ENCODE measurements at regions not wholly inside any gene's neighbourhood (a gene's known extent, or its start where the extent isn't known, plus 50 kb on each side); places are given as distances from the start of the nearest gene placed in this dataset.

DNA sequence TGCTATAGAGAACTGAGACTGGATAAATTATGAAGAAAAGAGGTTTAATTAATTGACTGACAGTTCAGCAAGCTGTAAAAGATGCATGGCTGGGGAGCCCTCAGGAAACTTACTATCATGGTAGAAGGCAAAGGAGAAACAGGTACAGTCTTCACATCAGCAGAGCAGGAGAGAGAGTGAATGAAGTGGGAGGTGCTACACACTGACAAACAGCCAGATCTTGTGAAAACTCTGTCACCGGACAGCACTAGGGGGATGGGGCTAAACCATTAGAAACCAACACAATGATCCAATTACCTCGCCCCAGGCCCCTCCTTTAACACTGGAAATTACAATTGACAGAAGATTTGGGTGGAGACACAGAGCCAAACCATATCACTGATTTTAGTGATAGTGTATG lies 682.4 kb downstream of the SLC16A7 start:
- Mint-ChIP-seq H3K4me1 (ENCODE audit: low read depth, unreplicated experiment) (no peaks in the 10 kb centered on the region), H3K27me3 (ENCODE audit: unreplicated experiment) (no peaks in the 10 kb centered on the region), H3K36me3 (ENCODE audit: insufficient read depth, unreplicated experiment) (no peaks in the 10 kb centered on the region), H3K4me3 (ENCODE audit: low read depth, unreplicated experiment) (no peak overlapping the region), H3K27ac (ENCODE audit: unreplicated experiment) (no peak overlapping the region), H3K9me3 (ENCODE audit: low read depth, unreplicated experiment) (no peaks in the 10 kb centered on the region)
- CTCF ChIA-PET = no interaction called here
- BruUV-seq (replicated peaks) = no TSS peak
- intact Hi-C loops (cut with micrococcal nuclease; ENCODE audit: unreplicated experiment) = no loop called here
- no peak for DNase-seq
- TF ChIP-seq CTCF (IDR thresholded peaks at IDR 0.05; ENCODE audit: unreplicated experiment) = no peak

- no peak overlapping the region for H3K4me3 Mint-ChIP-seq (ENCODE audit: low read depth, unreplicated experiment)
- no peak for DNase-seq
- no peak for TF ChIP-seq CTCF (IDR thresholded peaks at IDR 0.05; ENCODE audit: unreplicated experiment)
- no peaks in the 10 kb centered on the region for H3K4me1 Mint-ChIP-seq (ENCODE audit: low read depth, unreplicated experiment)
- no peaks in the 10 kb centered on the region for H3K27me3 Mint-ChIP-seq (ENCODE audit: unreplicated experiment)
- CTCF ChIA-PET = interaction anchor here (1.0 kb wide), 1 partner anchor 35 kb away, joined by 3 read pairs; no protein-coding TSS in a partner anchor
- H3K27ac Mint-ChIP-seq (ENCODE audit: unreplicated experiment) = no peak overlapping the region
- intact Hi-C loops (cut with micrococcal nuclease; ENCODE audit: unreplicated experiment) = loop anchor here (1.0 kb wide), 1 partner anchor 48 kb away; no protein-coding TSS in a partner anchor
- H3K36me3 Mint-ChIP-seq (ENCODE audit: insufficient read depth, unreplicated experiment) = no peaks in the 10 kb centered on the region
- BruUV-seq (replicated peaks) = no TSS peak
- H3K9me3 Mint-ChIP-seq (ENCODE audit: low read depth, unreplicated experiment) = no peaks in the 10 kb centered on the region
These were observed 683.4 kb downstream of the SLC16A7 start for GRCh38 chr12:60279221-60279620.

DNA sequence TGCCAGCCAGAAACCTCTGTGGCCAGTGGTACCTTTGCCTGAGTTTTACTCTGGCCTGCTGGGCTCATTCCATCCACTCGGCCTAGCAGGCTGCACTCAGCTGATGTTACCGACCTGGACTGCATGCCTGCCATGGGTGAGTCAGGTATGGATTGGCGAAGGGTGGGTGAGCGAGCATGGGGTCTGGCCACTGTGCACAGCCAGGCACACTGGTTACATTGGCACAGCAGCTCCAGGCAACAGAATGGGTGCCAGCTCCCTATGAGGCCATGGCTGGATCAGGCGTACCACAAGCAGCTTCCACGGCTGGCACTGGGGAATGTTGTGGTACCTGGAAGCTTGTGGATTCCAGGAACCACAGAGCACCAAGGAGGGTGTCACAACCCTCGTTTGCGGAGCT lies 685.7 kb downstream of the SLC16A7 start:
- no peaks in the 10 kb centered on the region for H3K36me3 Mint-ChIP-seq (ENCODE audit: insufficient read depth, unreplicated experiment)
- no peaks in the 10 kb centered on the region for H3K27me3 Mint-ChIP-seq (ENCODE audit: unreplicated experiment)
- CTCF ChIA-PET = no interaction called here
- no peaks in the 10 kb centered on the region for H3K4me1 Mint-ChIP-seq (ENCODE audit: low read depth, unreplicated experiment)
- no peak for TF ChIP-seq CTCF (IDR thresholded peaks at IDR 0.05; ENCODE audit: unreplicated experiment)
- no peak overlapping the region for H3K27ac Mint-ChIP-seq (ENCODE audit: unreplicated experiment)
- no peak overlapping the region for H3K4me3 Mint-ChIP-seq (ENCODE audit: low read depth, unreplicated experiment)
- BruUV-seq (replicated peaks) = no TSS peak
- no peaks in the 10 kb centered on the region for H3K9me3 Mint-ChIP-seq (ENCODE audit: low read depth, unreplicated experiment)
- no peak for DNase-seq
- intact Hi-C loops (cut with micrococcal nuclease; ENCODE audit: unreplicated experiment) = no loop called here

DNA sequence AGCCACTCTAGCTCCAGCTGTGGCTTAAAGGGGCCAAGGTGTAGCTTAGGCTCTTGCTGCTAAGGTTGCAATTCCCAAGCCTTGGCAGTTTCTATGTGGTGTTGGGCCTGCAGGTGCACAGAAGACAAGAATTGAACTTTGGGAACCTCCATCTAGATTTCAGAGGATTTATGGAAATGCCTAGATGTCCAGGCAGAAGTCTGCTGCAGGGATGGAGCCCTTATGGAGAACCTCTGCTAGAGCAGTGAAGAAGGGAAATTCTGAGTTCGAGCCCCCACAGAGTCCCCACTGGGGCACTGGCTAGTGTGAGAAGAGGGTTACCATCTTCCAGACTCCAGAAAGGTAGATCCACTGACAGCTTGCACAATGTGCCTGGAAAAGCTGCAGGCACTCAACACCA lies 694.7 kb downstream of the SLC16A7 start:
- TF ChIP-seq CTCF (IDR thresholded peaks at IDR 0.05; ENCODE audit: unreplicated experiment) = no peak
- no peak overlapping the region for H3K27ac Mint-ChIP-seq (ENCODE audit: unreplicated experiment)
- no peaks in the 10 kb centered on the region for H3K4me1 Mint-ChIP-seq (ENCODE audit: low read depth, unreplicated experiment)
- BruUV-seq (replicated peaks) = no TSS peak
- H3K4me3 Mint-ChIP-seq (ENCODE audit: low read depth, unreplicated experiment) = no peak overlapping the region
- intact Hi-C loops (cut with micrococcal nuclease; ENCODE audit: unreplicated experiment) = no loop called here
- DNase-seq = no peak
- H3K9me3 Mint-ChIP-seq (ENCODE audit: low read depth, unreplicated experiment) = peaks cover 16% of the 10 kb centered on the region
- H3K27me3 Mint-ChIP-seq (ENCODE audit: unreplicated experiment) = no peaks in the 10 kb centered on the region
- CTCF ChIA-PET = no interaction called here
- no peaks in the 10 kb centered on the region for H3K36me3 Mint-ChIP-seq (ENCODE audit: insufficient read depth, unreplicated experiment)

Data from Calu3 (cell line).